SK-N-SH treated with all-trans-retinoic acid at 6 μM for 48 hours (cell line): ENCODE measurements at regions not wholly inside any gene's neighbourhood (a gene's known extent, or its start where the extent isn't known, plus 50 kb on each side); places are given as distances from the start of the nearest gene placed in this dataset.

Source experiments
- ATAC-seq: fragments of 200-7000 bp; cut with Tn5 transposase; 3 replicates; pipeline ENCODE4 v1.9.1; 2020; ENCODE audit warnings: mild to moderate bottlenecking, moderate library complexity
- ARNTL ChIP-seq: fragments of 450-650 bp; formaldehyde crosslinking; IDR thresholded peaks from 2 replicates; pipeline ENCODE4 v1.5.0; 2020; ENCODE audit warnings: low read depth, mild to moderate bottlenecking, moderate library complexity, borderline replicate concordance
- BACH2 ChIP-seq: fragments of 250-450 bp; sonication (Bioruptor Pico); IDR thresholded peaks from 2 replicates; pipeline ENCODE4 v1.9.0; 2021; ENCODE audit warnings: mild to moderate bottlenecking, borderline replicate concordance
- CREB5 ChIP-seq: fragments of 250-450 bp; sonication (Bioruptor Pico); IDR thresholded peaks from 2 replicates; pipeline ENCODE4 v1.5.1; 2020; ENCODE audit warnings: low read depth, mild to moderate bottlenecking, moderate library complexity
- CSDC2 ChIP-seq: fragments of 250-450 bp; sonication (Bioruptor Pico); IDR thresholded peaks from 2 replicates; pipeline ENCODE4 v1.5.0; 2020; ENCODE audit warnings: mild to moderate bottlenecking, moderate library complexity
- ESRRG ChIP-seq: fragments of 250-450 bp; sonication (Bioruptor Pico); IDR thresholded peaks from 2 replicates; pipeline ENCODE4 v1.6.1; 2021; ENCODE audit warnings: mild to moderate bottlenecking
- GLIS3 ChIP-seq: fragments of 250-450 bp; sonication (Bioruptor Pico); IDR thresholded peaks from 2 replicates; pipeline ENCODE4 v1.5.0; 2020; ENCODE audit warnings: mild to moderate bottlenecking, moderate library complexity
- ISL1 ChIP-seq: fragments of 250-450 bp; sonication (Bioruptor Pico); IDR thresholded peaks from 2 replicates; pipeline ENCODE4 v2.1.2; 2022; ENCODE audit warnings: mild to moderate bottlenecking, moderate library complexity
- OSR1 ChIP-seq: fragments of 250-450 bp; sonication (Bioruptor Pico); IDR thresholded peaks from 2 replicates; pipeline ENCODE4 v1.8.0; 2022; ENCODE audit warnings: moderate library complexity, mild to moderate bottlenecking, inconsistent platforms
- POU6F1 ChIP-seq: fragments of 250-450 bp; sonication (Bioruptor Pico); IDR thresholded peaks from 2 replicates; pipeline ENCODE4 v1.8.0; 2021; ENCODE audit warnings: low read depth, mild to moderate bottlenecking, moderate library complexity, borderline replicate concordance
- PPARA ChIP-seq: fragments of 250-450 bp; sonication (Bioruptor Pico); IDR thresholded peaks from 2 replicates; pipeline ENCODE4 v1.5.0; 2020; ENCODE audit warnings: mild to moderate bottlenecking, borderline replicate concordance
- RARB ChIP-seq: fragments of 250-450 bp; sonication (Bioruptor Pico); IDR thresholded peaks from 2 replicates; pipeline ENCODE4 v1.8.0; 2021; ENCODE audit warnings: mild to moderate bottlenecking, moderate library complexity
- SNAI2 ChIP-seq: fragments of 250-450 bp; sonication (Bioruptor Pico); IDR thresholded peaks from 2 replicates; pipeline ENCODE4 v1.5.0; 2020; ENCODE audit warnings: mild to moderate bottlenecking, moderate library complexity
- TCF4 ChIP-seq: fragments of 250-450 bp; sonication (Bioruptor Pico); IDR thresholded peaks from 2 replicates; pipeline ENCODE4 v1.8.0; 2021; ENCODE audit warnings: mild to moderate bottlenecking, moderate library complexity, borderline replicate concordance
- TOX ChIP-seq: fragments of 250-450 bp; sonication (Bioruptor Pico); IDR thresholded peaks from 2 replicates; pipeline ENCODE4 v1.8.0; 2021; ENCODE audit warnings: mild to moderate bottlenecking, moderate library complexity, borderline replicate concordance
- TSHZ2 ChIP-seq: fragments of 250-450 bp; sonication (Bioruptor Pico); IDR thresholded peaks from 2 replicates; pipeline ENCODE4 v1.5.0; 2020; ENCODE audit warnings: mild to moderate bottlenecking, moderate library complexity
- ZC3H10 ChIP-seq: fragments of 250-450 bp; sonication (Bioruptor Pico); IDR thresholded peaks from 2 replicates; pipeline ENCODE4 v1.5.1; 2021; ENCODE audit warnings: mild to moderate bottlenecking, moderate library complexity
- ZFP3 ChIP-seq: fragments of 250-450 bp; sonication (Bioruptor Pico); IDR thresholded peaks from 2 replicates; pipeline ENCODE4 v1.5.0; 2020; ENCODE audit warnings: mild to moderate bottlenecking, moderate library complexity
- ZFP30 ChIP-seq: fragments of 450-650 bp; formaldehyde crosslinking; IDR thresholded peaks from 2 replicates; pipeline ENCODE4 v1.5.0; 2022; ENCODE audit warnings: mild to moderate bottlenecking, moderate library complexity
- ZNF565 ChIP-seq: fragments of 450-650 bp; formaldehyde crosslinking; conservative IDR thresholded peaks from 2 replicates; pipeline ENCODE4 v1.5.0; 2020; ENCODE audit warnings: low read depth, mild to moderate bottlenecking, moderate library complexity
- ZNF70 ChIP-seq: fragments of 450-650 bp; formaldehyde crosslinking; IDR thresholded peaks from 2 replicates; pipeline ENCODE4 v1.5.0; 2020; ENCODE audit warnings: mild to moderate bottlenecking, moderate library complexity
- ZNF8 ChIP-seq: fragments of 450-650 bp; formaldehyde crosslinking; IDR thresholded peaks from 2 replicates; pipeline ENCODE4 v1.5.0; 2020; ENCODE audit warnings: mild to moderate bottlenecking, moderate library complexity

GRCh38 chr4:89538171-89538570 lies 230.6 kb upstream of the GPRIN3 start (continued):
- no peak for TF ChIP-seq ZFP3 (CRISPR knock-in tag)
- no peak for TF ChIP-seq BACH2 (CRISPR knock-in tag)
- no peak for TF ChIP-seq ZFP30 (CRISPR knock-in tag)
- no peak for TF ChIP-seq ZNF70 (CRISPR knock-in tag)
- no peak for TF ChIP-seq ZNF565 (CRISPR knock-in tag)
- no peak for TF ChIP-seq CREB5 (CRISPR knock-in tag)
- TF ChIP-seq OSR1 (CRISPR knock-in tag) = no peak

- no peak for ATAC-seq
- no peak for TF ChIP-seq RARB (CRISPR knock-in tag)
- no peak for TF ChIP-seq ISL1 (CRISPR knock-in tag)
- no peak for TF ChIP-seq ZC3H10 (CRISPR knock-in tag)
- TF ChIP-seq ZNF8 = no peak
- no peak for TF ChIP-seq ARNTL (CRISPR knock-in tag)
- no peak for TF ChIP-seq GLIS3 (CRISPR knock-in tag)
Observed at GRCh38 chr4:89537281-89537680, 229.7 kb upstream of the GPRIN3 start.

GRCh38 chr4:89535251-89535650 lies 227.7 kb upstream of the GPRIN3 start:
- TF ChIP-seq ZNF70 (CRISPR knock-in tag) (no peak), OSR1 (CRISPR knock-in tag) (no peak), CSDC2 (CRISPR knock-in tag) (no peak), ZFP30 (CRISPR knock-in tag) (no peak), ARNTL (CRISPR knock-in tag) (no peak), TSHZ2 (CRISPR knock-in tag) (no peak), TOX (CRISPR knock-in tag) (no peak)
- ATAC-seq = no peak

GRCh38 chr4:89534356-89534755 lies 226.8 kb upstream of the GPRIN3 start:
- no peak for ATAC-seq
- TF ChIP-seq BACH2 (CRISPR knock-in tag) (no peak), PPARA (CRISPR knock-in tag) (no peak)

GRCh38 chr4:89531932-89532640 lies 224.5 kb upstream of the GPRIN3 start:
- no peak for ATAC-seq
- TF ChIP-seq ZFP30 (CRISPR knock-in tag) = no peak
- no peak for TF ChIP-seq CSDC2 (CRISPR knock-in tag)
- TF ChIP-seq ARNTL (CRISPR knock-in tag) = no peak
- TF ChIP-seq SNAI2 (CRISPR knock-in tag) = no peak
- TF ChIP-seq TCF4 (CRISPR knock-in tag) = no peak
- no peak for TF ChIP-seq GLIS3 (CRISPR knock-in tag)
- TF ChIP-seq POU6F1 = no peak
- TF ChIP-seq ZNF565 (CRISPR knock-in tag) = no peak
- no peak for TF ChIP-seq TSHZ2 (CRISPR knock-in tag)
- TF ChIP-seq ESRRG (CRISPR knock-in tag) = no peak
- TF ChIP-seq OSR1 (CRISPR knock-in tag) = no peak
- TF ChIP-seq ISL1 (CRISPR knock-in tag) = no peak
- no peak for TF ChIP-seq RARB (CRISPR knock-in tag)
- no peak for TF ChIP-seq TOX (CRISPR knock-in tag)
- TF ChIP-seq BACH2 (CRISPR knock-in tag) = no peak
- TF ChIP-seq ZNF8 = no peak
